Natural killer cell (primary cell): ENCODE measurements at regions not wholly inside any gene's neighbourhood (a gene's known extent, or its start where the extent isn't known, plus 50 kb on each side); places are given as distances from the start of the nearest gene placed in this dataset.
A peak's percentile ranks its signal among the peaks of the same experiment; 100 is the strongest.

Source experiments
- ATAC-seq, 3 donors: fragments of 150-1000 bp in 2 of 3; fragments of 200-7000 bp in 1 of 3; cut with Tn5 transposase; 1 replicate in 1 of 3; 2 replicates in 2 of 3; pipeline ENCODE4 v1.10.0; 2021; ENCODE audit warnings: mild to moderate bottlenecking in 2 of 3, moderate library complexity in 2 of 3
- DNase-seq, 2 donors: peaks; one replicate each; pipeline versions ENCODE4 v3.0.0 to v3.0.0-alpha.2; 2013 to 2021; ENCODE audit warnings: mixed read lengths in 1 of 2
- H3K27ac ChIP-seq: one replicate; pipeline ENCODE4 v1.5.1; 2013; ENCODE audit warnings: mild to moderate bottlenecking, low read length
- H3K27me3 ChIP-seq: one replicate; pipeline ENCODE4 v1.6.1; 2013; ENCODE audit warnings: low read length; ENCODE audit not compliant: control insufficient read depth, insufficient read depth
- H3K36me3 ChIP-seq: one replicate; pipeline ENCODE4 v1.6.1; 2013; ENCODE audit warnings: low read length; ENCODE audit not compliant: control insufficient read depth, insufficient read depth
- H3K4me1 ChIP-seq: one replicate; pipeline ENCODE4 v1.6.1; 2013; ENCODE audit warnings: low read length; ENCODE audit not compliant: control insufficient read depth, insufficient read depth
- H3K4me3 ChIP-seq: one replicate; pipeline ENCODE4 v1.5.1; 2013; ENCODE audit warnings: low read length
- H3K9me3 ChIP-seq: one replicate; pipeline ENCODE4 v1.6.1; 2013; ENCODE audit warnings: low read length; ENCODE audit not compliant: control insufficient read depth, insufficient read depth
- H3K27ac Mint-ChIP-seq, 2 donors: one replicate each; pipeline ENCODE4 v1.8.0; 2022; ENCODE audit warnings: mild to moderate bottlenecking in 2 of 2, mixed read lengths in 2 of 2, moderate library complexity in 1 of 2
- H3K27me3 Mint-ChIP-seq, 2 donors: one replicate each; pipeline ENCODE4 v1.8.0; 2022; ENCODE audit warnings: low read depth in 2 of 2, mixed read lengths in 2 of 2
- H3K36me3 Mint-ChIP-seq: one replicate; pipeline ENCODE4 v1.8.0; 2022; ENCODE audit warnings: mixed read lengths
- H3K4me1 Mint-ChIP-seq, 2 donors: one replicate each; pipeline ENCODE4 v1.8.0; 2022; ENCODE audit warnings: mixed read lengths in 2 of 2
- H3K4me3 Mint-ChIP-seq: one replicate; pipeline ENCODE4 v1.8.0; 2022; ENCODE audit warnings: mild to moderate bottlenecking, moderate library complexity, mixed read lengths
- H3K9me3 Mint-ChIP-seq, 2 donors: one replicate each; pipeline ENCODE4 v1.8.0; 2022; ENCODE audit warnings: mixed read lengths in 2 of 2
- CTCF ChIP-seq: fragments of 200-600 bp; IDR thresholded peaks from one replicate; pipeline ENCODE4 v1.8.0; 2022; ENCODE audit warnings: antibody characterized with exemption
- WGBS: methylation state at CpG from one replicate; pipeline ENCODE4 v1.1.7; 2013; ENCODE audit warnings: missing lambda C conversion rate; ENCODE audit not compliant: insufficient coverage; 5-methylcytosine and 5-hydroxymethylcytosine counted together
- intact Hi-C: fragments of 100-400 bp; cut with micrococcal nuclease; formaldehyde crosslinking; loops from one replicate; pipeline ENCODE4 v1.14.2; 2022

- no peak for TF ChIP-seq CTCF
- Mint-ChIP-seq H3K27ac (no peak overlapping the region), H3K4me3 (no peak overlapping the region), H3K27me3 (peaks cover 9 to 28% of the 10 kb centered on the region in 2 donors), H3K9me3 (no peaks in the 10 kb centered on the region), H3K36me3 (no peaks in the 10 kb centered on the region), H3K4me1 (no peaks in the 10 kb centered on the region)
- H3K9me3 ChIP-seq, result no peaks in the 10 kb centered on the region
- ATAC-seq, result no peak
- no peak overlapping the region for H3K4me3 ChIP-seq
- DNase-seq, result no peak
- no peaks in the 10 kb centered on the region for H3K36me3 ChIP-seq
- H3K27ac ChIP-seq, result no peak overlapping the region
- intact Hi-C loops, result no loop called here
- H3K4me1 ChIP-seq, result no peaks in the 10 kb centered on the region
- no peaks in the 10 kb centered on the region for H3K27me3 ChIP-seq
These were observed 218.6 kb upstream of the DCN start for GRCh38 chr12:91401190-91401589.

- no peaks in the 10 kb centered on the region for H3K9me3 Mint-ChIP-seq
- Histone ChIP-seq H3K9me3 (no peaks in the 10 kb centered on the region), H3K27me3 (no peaks in the 10 kb centered on the region), H3K4me1 (no peaks in the 10 kb centered on the region), H3K4me3 (no peak overlapping the region), H3K27ac (no peak overlapping the region), H3K36me3 (no peaks in the 10 kb centered on the region)
- WGBS, result 100% methylated on average over 1 of the region's 4 CpGs
- H3K27ac Mint-ChIP-seq, result no peak overlapping the region
- intact Hi-C loops, result no loop called here
- ATAC-seq (peak in 1 of 3 donors; percentile 64), DNase-seq (no peak)
- H3K4me3 Mint-ChIP-seq, result no peak overlapping the region
- peaks cover 9 to 20% of the 10 kb centered on the region in 2 donors for H3K27me3 Mint-ChIP-seq
- H3K36me3 Mint-ChIP-seq, result no peaks in the 10 kb centered on the region
- no peak for TF ChIP-seq CTCF
- no peaks in the 10 kb centered on the region for H3K4me1 Mint-ChIP-seq
These were observed 217.7 kb upstream of the DCN start for GRCh38 chr12:91400271-91400670.

- no peaks in the 10 kb centered on the region for H3K36me3 Mint-ChIP-seq
- no peak overlapping the region for H3K27ac ChIP-seq
- H3K9me3 ChIP-seq, result no peaks in the 10 kb centered on the region
- no peak overlapping the region for H3K27ac Mint-ChIP-seq
- H3K36me3 ChIP-seq, result no peaks in the 10 kb centered on the region
- H3K27me3 ChIP-seq, result peaks cover 2% of the 10 kb centered on the region
- intact Hi-C loops, result no loop called here
- no peaks in the 10 kb centered on the region for H3K4me1 ChIP-seq
- no peaks in the 10 kb centered on the region for H3K9me3 Mint-ChIP-seq
- ATAC-seq, result peak in 1 of 3 donors; percentile 32
- H3K4me1 Mint-ChIP-seq, result no peaks in the 10 kb centered on the region
- H3K4me3 ChIP-seq, result no peak overlapping the region
- TF ChIP-seq CTCF, result no peak
- peaks cover 9 to 12% of the 10 kb centered on the region in 2 donors for H3K27me3 Mint-ChIP-seq
- no peak overlapping the region for H3K4me3 Mint-ChIP-seq
- whole genome bisulfite sequencing, result 78% methylated on average over 2 of the region's 4 CpGs
- no peak for DNase-seq
These were observed 215.4 kb upstream of the DCN start for GRCh38 chr12:91397866-91398532.

GRCh38 chr12:91396293-91396692 is 213.7 kb upstream of the DCN start:
- ATAC-seq (no peak), DNase-seq (no peak)
- Histone ChIP-seq H3K9me3 (no peaks in the 10 kb centered on the region), H3K4me1 (no peaks in the 10 kb centered on the region), H3K27me3 (peaks cover 2% of the 10 kb centered on the region), H3K4me3 (no peak overlapping the region), H3K27ac (no peak overlapping the region), H3K36me3 (no peaks in the 10 kb centered on the region)
- no peaks in the 10 kb centered on the region for H3K36me3 Mint-ChIP-seq
- no peak overlapping the region for H3K27ac Mint-ChIP-seq
- H3K4me1 Mint-ChIP-seq, result no peaks in the 10 kb centered on the region
- no peaks in the 10 kb centered on the region for H3K9me3 Mint-ChIP-seq
- peaks cover 12 to 25% of the 10 kb centered on the region in 2 donors for H3K27me3 Mint-ChIP-seq
- intact Hi-C loops, result no loop called here
- no peak overlapping the region for H3K4me3 Mint-ChIP-seq
- no peak for TF ChIP-seq CTCF
